ENCODE measurements at regions not wholly inside any gene's neighbourhood (a gene's known extent, or its start where the extent isn't known, plus 50 kb on each side); places are given as distances from the start of the nearest gene placed in this dataset.

- no peak overlapping the region for H3K4me3 Mint-ChIP-seq (ENCODE audit: low read depth)
- TF ChIP-seq CTCF (IDR thresholded peaks at IDR 0.05; ENCODE audit: unreplicated experiment): no peak
- H3K27ac Mint-ChIP-seq: no peak overlapping the region
- no peaks in the 10 kb centered on the region for H3K9me3 Mint-ChIP-seq (ENCODE audit: low read depth)
- no peak for DNase-seq (ENCODE audit: low spot score, unreplicated experiment)
- no peaks in the 10 kb centered on the region for H3K4me1 Mint-ChIP-seq (ENCODE audit: low read depth)
- peaks cover 5% of the 10 kb centered on the region for H3K27me3 Mint-ChIP-seq
- H3K36me3 Mint-ChIP-seq (ENCODE audit: insufficient read depth): no peaks in the 10 kb centered on the region
Measured at GRCh38 chr2:238643400-238643907, 204.4 kb upstream of the TWIST2 start.

- Mint-ChIP-seq H3K27ac (no peak overlapping the region), H3K4me3 (ENCODE audit: low read depth) (no peak overlapping the region), H3K9me3 (ENCODE audit: low read depth) (no peaks in the 10 kb centered on the region), H3K36me3 (ENCODE audit: insufficient read depth) (no peaks in the 10 kb centered on the region), H3K4me1 (ENCODE audit: low read depth) (no peaks in the 10 kb centered on the region), H3K27me3 (peaks cover 3% of the 10 kb centered on the region)
- TF ChIP-seq CTCF (IDR thresholded peaks at IDR 0.05; ENCODE audit: unreplicated experiment): no peak
- DNase-seq (ENCODE audit: low spot score, unreplicated experiment): no peak
Measured at GRCh38 chr2:238644095-238645081, 203.5 kb upstream of the TWIST2 start.

DNA sequence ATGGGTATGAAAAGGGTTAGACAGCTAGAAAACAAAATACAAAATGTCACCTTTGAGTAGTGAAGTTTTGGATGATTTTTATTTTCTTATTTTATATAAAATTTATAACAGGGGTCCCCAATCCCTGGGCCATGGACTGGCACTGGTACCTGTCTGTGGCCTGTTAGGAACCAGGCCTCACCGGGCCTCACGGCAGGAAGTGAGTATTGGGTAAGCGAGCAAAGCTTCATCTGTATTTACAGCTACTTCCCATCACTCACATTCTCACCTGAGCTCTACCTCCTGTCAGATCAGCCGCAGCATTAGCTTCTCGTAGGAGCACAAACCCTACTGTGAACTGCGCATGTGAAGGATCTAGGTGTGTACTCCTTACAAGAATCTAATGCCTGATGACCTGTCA is 202.8 kb upstream of the TWIST2 start:
- no peaks in the 10 kb centered on the region for H3K4me1 Mint-ChIP-seq (ENCODE audit: low read depth)
- peaks cover 2% of the 10 kb centered on the region for H3K27me3 Mint-ChIP-seq
- H3K36me3 Mint-ChIP-seq (ENCODE audit: insufficient read depth): no peaks in the 10 kb centered on the region
- DNase-seq (ENCODE audit: low spot score, unreplicated experiment): no peak
- H3K4me3 Mint-ChIP-seq (ENCODE audit: low read depth): no peak overlapping the region
- H3K9me3 Mint-ChIP-seq (ENCODE audit: low read depth): no peaks in the 10 kb centered on the region
- no peak overlapping the region for H3K27ac Mint-ChIP-seq
- no peak for TF ChIP-seq CTCF (IDR thresholded peaks at IDR 0.05; ENCODE audit: unreplicated experiment)

- Mint-ChIP-seq H3K27ac (no peak overlapping the region), H3K9me3 (ENCODE audit: low read depth) (no peaks in the 10 kb centered on the region), H3K4me1 (ENCODE audit: low read depth) (no peaks in the 10 kb centered on the region), H3K36me3 (ENCODE audit: insufficient read depth) (no peaks in the 10 kb centered on the region), H3K4me3 (ENCODE audit: low read depth) (no peak overlapping the region), H3K27me3 (no peaks in the 10 kb centered on the region)
- TF ChIP-seq CTCF (IDR thresholded peaks at IDR 0.05; ENCODE audit: unreplicated experiment): no peak
- no peak for DNase-seq (ENCODE audit: low spot score, unreplicated experiment)
Measured at GRCh38 chr2:238645716-238646115, 202.2 kb upstream of the TWIST2 start.

DNA sequence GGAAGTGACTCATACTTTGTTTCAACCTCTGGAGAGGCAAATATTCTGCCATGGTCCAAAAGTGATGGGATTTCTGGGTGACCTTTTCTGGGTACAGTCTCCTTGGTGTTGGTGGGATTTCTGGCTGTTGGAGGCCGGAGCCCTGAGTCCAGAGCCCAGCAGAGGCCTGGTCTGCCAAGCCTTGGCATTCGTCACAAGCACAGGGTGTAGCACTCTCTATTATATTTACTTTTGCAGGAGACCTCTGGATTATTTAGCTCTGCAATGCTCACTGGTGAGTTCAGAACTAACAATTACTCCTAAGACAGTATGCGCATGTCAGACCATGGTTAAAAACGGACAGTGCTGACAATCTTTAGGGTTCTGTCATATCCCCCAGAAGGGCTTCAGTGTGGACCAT is 201.6 kb upstream of the TWIST2 start:
- no peak overlapping the region for H3K27ac Mint-ChIP-seq
- TF ChIP-seq CTCF (IDR thresholded peaks at IDR 0.05; ENCODE audit: unreplicated experiment): no peak
- H3K4me3 Mint-ChIP-seq (ENCODE audit: low read depth): no peak overlapping the region
- no peaks in the 10 kb centered on the region for H3K27me3 Mint-ChIP-seq
- H3K9me3 Mint-ChIP-seq (ENCODE audit: low read depth): no peaks in the 10 kb centered on the region
- DNase-seq (ENCODE audit: low spot score, unreplicated experiment): no peak
- H3K36me3 Mint-ChIP-seq (ENCODE audit: insufficient read depth): no peaks in the 10 kb centered on the region
- no peaks in the 10 kb centered on the region for H3K4me1 Mint-ChIP-seq (ENCODE audit: low read depth)
